ENCODE measurements at regions not wholly inside any gene's neighbourhood (a gene's known extent, or its start where the extent isn't known, plus 50 kb on each side); places are given as distances from the start of the nearest gene placed in this dataset.

- DNase-seq: no peak
Measured at GRCh38 chr2:5991305-5991968, 299.3 kb downstream of the SOX11 start.

GRCh38 chr2:5995832-5996231 is 303.6 kb downstream of the SOX11 start:
- DNase-seq: no peak

GRCh38 chr2:6008186-6008585 is 316.0 kb downstream of the SOX11 start:
- no peak for DNase-seq

- DNase-seq: no peak
Measured at GRCh38 chr2:6008726-6009125, 316.5 kb downstream of the SOX11 start.

GRCh38 chr2:6010163-6010562 is 318.0 kb downstream of the SOX11 start:
- no peak for DNase-seq

DNA sequence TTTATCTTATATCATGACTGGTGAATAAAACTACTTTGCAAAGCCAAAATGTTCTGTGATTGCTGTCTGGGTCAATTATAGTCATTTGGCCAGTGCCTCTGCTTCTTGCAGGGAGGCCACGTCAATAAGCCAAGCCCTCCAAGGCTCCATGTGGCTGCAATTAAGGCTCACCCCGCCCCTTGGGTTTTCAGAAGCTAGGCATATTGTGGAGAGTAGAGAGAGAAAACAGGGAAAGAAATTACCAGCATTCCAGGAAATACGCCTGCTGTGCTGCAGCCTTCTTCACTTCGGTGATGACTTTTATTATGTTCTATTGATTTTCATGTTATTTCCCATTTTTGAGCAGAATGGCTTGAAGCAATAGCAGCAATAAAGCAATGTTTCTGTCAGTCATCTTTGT is 319.7 kb downstream of the SOX11 start:
- DNase-seq: no peak

DNA sequence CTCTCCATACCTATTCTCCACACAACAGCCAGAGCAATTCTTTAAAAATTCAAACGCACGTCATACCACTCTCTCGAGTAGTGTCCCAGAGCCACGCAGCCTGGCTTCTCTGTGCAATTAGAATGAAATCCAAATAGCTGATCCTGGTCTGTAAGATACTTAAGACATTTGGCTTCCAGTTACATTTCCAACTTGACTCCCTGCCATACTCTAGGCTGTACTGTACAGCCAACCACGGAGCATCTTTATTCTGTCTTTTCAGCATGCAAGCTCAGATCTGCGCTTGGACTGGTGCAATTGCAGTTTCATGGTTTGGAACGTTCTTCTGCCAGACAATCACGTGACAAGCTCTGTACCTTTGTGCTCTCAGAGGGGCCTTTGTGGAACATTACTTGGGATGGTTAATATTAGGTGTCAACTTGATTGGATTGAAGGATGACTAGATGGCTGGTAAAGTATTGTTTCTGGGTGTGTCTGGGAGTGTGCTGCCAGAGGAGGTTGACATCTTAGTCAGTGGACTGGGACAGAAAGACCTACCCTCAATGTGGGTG is 325.6 kb downstream of the SOX11 start:
- DNase-seq: no peak

DNA sequence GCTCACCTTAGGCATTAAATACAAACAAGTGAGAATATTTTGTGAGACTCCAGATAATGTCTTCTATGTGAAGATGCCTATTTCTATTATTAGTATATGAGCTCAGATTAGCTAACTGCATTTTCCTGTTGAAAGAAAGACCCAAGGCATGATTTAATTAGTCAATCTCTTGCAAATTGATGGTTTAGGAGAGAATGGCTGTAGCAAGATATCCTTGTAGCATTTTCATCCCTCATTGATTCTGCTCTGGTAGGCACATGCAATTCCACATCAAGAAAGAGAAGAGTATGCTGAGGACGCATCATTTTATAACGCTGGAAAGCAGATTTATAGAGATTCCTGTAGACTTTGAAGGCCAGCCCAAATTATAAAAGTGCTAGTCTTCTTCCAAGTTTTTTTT is 332.0 kb downstream of the SOX11 start:
- DNase-seq: no peak

DNA sequence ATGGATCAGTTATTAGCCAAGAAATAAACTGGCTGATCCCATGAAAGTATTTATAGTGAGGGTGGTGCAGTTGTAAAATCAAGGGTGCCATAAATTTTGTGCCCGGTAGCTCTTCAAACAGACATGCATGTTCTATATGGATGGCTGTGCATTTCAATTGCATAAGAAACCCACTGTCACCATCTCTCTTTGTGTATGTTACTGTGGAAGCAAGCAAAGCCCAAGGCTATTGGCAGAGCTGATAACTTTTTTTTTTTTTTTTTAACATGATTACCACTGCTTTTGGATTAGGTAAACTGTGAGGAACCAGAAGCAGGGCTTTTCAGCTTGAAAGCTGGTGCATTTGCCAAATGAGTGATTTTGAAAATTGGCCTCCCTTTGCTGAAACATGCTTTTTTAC is 332.6 kb downstream of the SOX11 start:
- no peak for DNase-seq

GRCh38 chr2:6025391-6025790 is 333.2 kb downstream of the SOX11 start:
- DNase-seq: no peak

DNA sequence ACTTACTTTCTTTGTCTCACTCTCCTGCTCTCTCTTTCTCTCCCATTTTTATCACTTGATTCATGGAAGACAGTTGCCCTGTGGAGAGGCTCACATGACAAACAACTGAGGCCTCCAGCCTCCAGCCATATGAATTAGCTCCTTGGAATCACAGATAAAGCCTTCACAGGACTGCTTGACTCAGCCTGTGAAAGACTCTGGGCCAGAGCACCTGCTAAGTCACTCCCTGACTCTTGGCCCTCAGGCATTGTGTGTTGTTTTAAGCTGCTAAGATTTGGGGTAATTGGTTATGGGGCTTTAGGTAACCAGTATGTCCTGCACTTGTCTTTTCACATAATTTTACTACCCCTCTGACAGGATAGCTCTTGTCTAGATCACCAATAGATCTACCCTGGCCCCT is 334.9 kb downstream of the SOX11 start:
- DNase-seq: no peak

GRCh38 chr2:6031200-6031867 is 339.1 kb downstream of the SOX11 start:
- no peak for DNase-seq

GRCh38 chr2:6036211-6036610 is 344.0 kb downstream of the SOX11 start:
- no peak for DNase-seq

DNA sequence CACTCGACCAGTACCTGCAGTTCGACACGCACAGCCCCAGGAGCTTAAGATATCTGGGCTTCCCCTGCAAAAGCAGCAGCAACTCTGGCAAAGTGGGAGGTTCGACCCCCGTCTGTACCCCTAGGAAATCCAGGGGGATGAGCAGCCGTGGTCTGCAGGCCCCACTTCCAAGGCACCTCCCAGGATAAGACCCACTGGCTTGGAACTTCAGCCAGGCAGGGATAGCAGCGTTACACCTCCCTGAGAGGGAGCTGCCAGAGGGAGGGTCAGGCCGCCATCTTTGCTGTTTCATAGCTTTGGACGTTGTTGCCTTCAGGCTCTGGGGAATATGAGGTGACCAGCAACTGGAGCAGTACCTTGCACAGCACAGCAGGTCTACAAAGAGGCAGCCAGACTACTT is 351.1 kb downstream of the SOX11 start:
- DNase-seq: no peak

DNA sequence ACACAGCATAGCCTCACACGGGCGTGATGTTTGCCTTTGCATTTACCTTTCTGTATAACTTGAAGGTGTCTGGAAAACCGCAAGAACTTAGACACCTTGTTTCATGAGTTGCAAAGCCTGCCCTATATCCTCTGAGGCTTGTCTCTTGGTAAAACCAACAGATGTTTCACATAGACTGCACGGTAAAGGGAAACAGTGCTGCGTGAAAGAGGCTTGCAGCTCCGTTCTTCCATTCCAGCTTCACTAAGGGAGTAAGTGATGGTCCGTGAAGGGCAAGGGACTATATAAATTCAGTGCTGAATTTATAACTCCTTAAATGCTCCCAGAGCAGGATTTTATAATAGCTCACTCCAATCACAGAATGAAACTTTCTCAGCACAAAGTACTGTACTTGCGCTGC is 360.5 kb downstream of the SOX11 start:
- no peak for DNase-seq

GRCh38 chr2:6053743-6054142 is 361.6 kb downstream of the SOX11 start:
- no peak for DNase-seq

DNA sequence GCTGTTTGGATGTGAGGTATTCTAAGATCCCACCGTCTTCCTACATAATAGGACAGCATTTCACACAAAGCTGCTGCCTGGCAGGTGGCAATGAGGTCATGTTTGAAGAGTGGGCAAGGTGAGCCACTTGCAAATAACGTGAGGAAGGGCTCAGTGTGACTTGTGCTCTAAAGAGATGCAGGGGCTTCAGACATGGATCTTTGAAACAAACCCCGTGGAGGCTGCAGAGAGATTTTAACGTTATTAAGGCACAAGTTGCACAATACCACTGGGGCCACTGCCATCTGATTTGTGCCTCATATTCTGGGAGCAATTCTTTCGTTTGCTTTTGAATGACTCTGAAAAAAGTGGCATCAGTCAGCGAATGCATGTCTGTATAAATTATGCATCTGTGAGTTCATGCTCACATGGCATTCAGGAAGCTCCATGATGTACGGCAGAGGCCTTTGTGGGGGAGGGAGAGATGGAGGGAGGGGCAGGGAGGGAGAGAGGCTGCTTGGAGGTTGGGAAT is 362.0 kb downstream of the SOX11 start:
- no peak for DNase-seq

- DNase-seq: no peak
Measured at GRCh38 chr2:6060992-6061663, 368.9 kb downstream of the SOX11 start.

DNA sequence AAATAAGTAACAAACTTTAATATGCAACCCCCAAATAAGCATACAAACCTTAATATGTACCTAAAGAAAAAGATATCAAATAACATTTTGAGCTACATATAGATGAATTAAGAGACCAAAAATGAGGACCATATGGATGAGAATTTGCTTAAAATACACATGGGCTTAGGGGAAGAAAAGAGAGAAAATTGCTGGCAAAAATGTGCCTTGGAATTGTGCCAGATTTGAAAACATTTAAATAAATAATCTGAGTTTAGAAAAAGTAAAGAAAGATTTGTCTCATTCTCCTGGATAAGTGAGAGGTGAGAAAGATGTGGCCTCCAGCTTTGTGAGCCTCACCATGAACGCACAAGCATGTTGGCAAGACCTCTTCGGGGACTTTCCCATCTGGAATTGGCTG is 372.6 kb downstream of the SOX11 start:
- DNase-seq: no peak

- DNase-seq: no peak
Measured at GRCh38 chr2:6065703-6066102, 373.5 kb downstream of the SOX11 start.

DNA sequence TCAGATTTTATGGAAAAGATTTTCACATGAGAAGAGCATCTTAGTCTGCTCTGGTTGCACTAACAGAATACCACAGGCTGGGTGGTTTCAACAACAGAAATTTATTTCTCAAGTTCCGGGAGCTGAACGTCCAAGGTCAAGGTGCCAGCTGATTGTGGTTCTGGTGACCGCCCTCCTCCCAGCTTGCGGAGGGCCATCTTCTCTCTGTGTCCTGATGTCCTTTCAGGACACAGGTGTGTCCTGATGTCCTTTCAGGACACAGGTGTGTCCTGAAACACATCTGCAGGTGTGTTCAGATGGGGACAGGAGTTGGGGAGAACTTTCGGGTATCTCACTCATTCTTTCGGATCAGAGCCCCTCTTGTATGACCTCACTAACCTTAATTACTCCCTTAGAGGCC is 374.9 kb downstream of the SOX11 start:
- no peak for DNase-seq

GRCh38 chr2:6067806-6068205 is 375.6 kb downstream of the SOX11 start:
- DNase-seq: no peak

DNA sequence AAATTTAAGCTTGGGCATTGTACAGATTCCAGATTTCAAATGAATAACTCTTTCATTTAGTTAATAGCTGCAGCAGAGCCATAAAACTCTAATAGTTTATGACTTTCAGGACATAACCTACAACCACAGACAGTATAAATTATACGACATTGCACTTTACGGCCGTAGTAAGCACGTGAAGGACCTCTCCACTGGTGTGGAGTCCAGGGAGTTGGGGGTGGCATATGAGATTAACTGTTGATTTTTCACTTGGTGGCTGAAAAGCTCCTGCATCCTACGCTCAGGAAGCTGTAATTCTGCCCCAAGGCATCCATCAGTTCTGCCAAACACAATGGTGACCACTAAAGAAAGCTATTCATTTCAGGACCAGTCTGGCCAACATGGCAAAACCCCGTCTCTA is 376.2 kb downstream of the SOX11 start:
- no peak for DNase-seq

- no peak for DNase-seq
Measured at GRCh38 chr2:6069381-6069780, 377.2 kb downstream of the SOX11 start.
